ENCODE measurements at regions not wholly inside any gene's neighbourhood (a gene's known extent, or its start where the extent isn't known, plus 50 kb on each side); places are given as distances from the start of the nearest gene placed in this dataset.
"Not testable (repeated sequence)": the region's sequence is repeated elsewhere in the genome, so short reads cannot be mapped to it uniquely, and the experiment has no call there.

GRCh38 chr16:22611128-22611527 is 100.4 kb downstream of the NPIPB5 start:
- DNase-seq (ENCODE audit: low spot score); H3K4me1 ChIP-seq (ENCODE audit: control insufficient read depth in 1 of 2, low read depth in 2 of 2); ATAC-seq (ENCODE audit: insufficient number of reproducible peaks, low FRiP score, low read depth); H3K4me3 ChIP-seq; H3K36me3 ChIP-seq; H3K27ac ChIP-seq; H3K27me3 ChIP-seq (replicated peaks; ENCODE audit: insufficient read depth); H3K9me3 ChIP-seq: not testable (repeated sequence)

- no peak for ATAC-seq (ENCODE audit: insufficient number of reproducible peaks, low FRiP score, low read depth)
- Histone ChIP-seq H3K9me3 (peaks cover 6% of the 10 kb centered on the region), H3K36me3 (no peaks in the 10 kb centered on the region), H3K4me3 (no peak overlapping the region), H3K27me3 (replicated peaks; ENCODE audit: insufficient read depth) (no peaks in the 10 kb centered on the region), H3K4me1 (ENCODE audit: control insufficient read depth in 1 of 2, low read depth in 2 of 2) (no peaks in the 10 kb centered on the region), H3K27ac (no peak overlapping the region)
- DNase-seq (ENCODE audit: low spot score), result no peak
- TF ChIP-seq CTCF (IDR thresholded peaks at IDR 0.05), result no peak
Observed at GRCh38 chr16:22614271-22614947, 103.7 kb downstream of the NPIPB5 start.

- Histone ChIP-seq H3K27ac (no peak overlapping the region), H3K4me3 (no peak overlapping the region), H3K9me3 (peaks cover 4% of the 10 kb centered on the region), H3K36me3 (no peaks in the 10 kb centered on the region), H3K4me1 (ENCODE audit: control insufficient read depth in 1 of 2, low read depth in 2 of 2) (no peaks in the 10 kb centered on the region), H3K27me3 (replicated peaks; ENCODE audit: insufficient read depth) (no peaks in the 10 kb centered on the region)
- no peak for TF ChIP-seq CTCF (IDR thresholded peaks at IDR 0.05)
- no peak for ATAC-seq (ENCODE audit: insufficient number of reproducible peaks, low FRiP score, low read depth)
- DNase-seq (ENCODE audit: low spot score), result no peak
Observed at GRCh38 chr16:22618842-22619241, 108.2 kb downstream of the NPIPB5 start.

GRCh38 chr16:22621586-22622155 is 111.0 kb downstream of the NPIPB5 start:
- Histone ChIP-seq H3K4me1 (ENCODE audit: control insufficient read depth in 1 of 2, low read depth in 2 of 2) (no peaks in the 10 kb centered on the region), H3K27me3 (replicated peaks; ENCODE audit: insufficient read depth) (no peaks in the 10 kb centered on the region), H3K4me3 (no peak overlapping the region), H3K36me3 (no peaks in the 10 kb centered on the region), H3K9me3 (no peaks in the 10 kb centered on the region), H3K27ac (no peak overlapping the region)
- no peak for ATAC-seq (ENCODE audit: insufficient number of reproducible peaks, low FRiP score, low read depth)
- DNase-seq (ENCODE audit: low spot score), result no peak
- TF ChIP-seq CTCF (IDR thresholded peaks at IDR 0.05), result no peak

- Histone ChIP-seq H3K27me3 (replicated peaks; ENCODE audit: insufficient read depth) (no peaks in the 10 kb centered on the region), H3K4me1 (ENCODE audit: control insufficient read depth in 1 of 2, low read depth in 2 of 2) (no peaks in the 10 kb centered on the region), H3K4me3 (no peak overlapping the region), H3K9me3 (no peaks in the 10 kb centered on the region), H3K27ac (no peak overlapping the region), H3K36me3 (no peaks in the 10 kb centered on the region)
- no peak for ATAC-seq (ENCODE audit: insufficient number of reproducible peaks, low FRiP score, low read depth)
- DNase-seq (ENCODE audit: low spot score), result no peak
- TF ChIP-seq CTCF (IDR thresholded peaks at IDR 0.05), result no peak
Observed at GRCh38 chr16:22622703-22623102, 112.0 kb downstream of the NPIPB5 start.

- no peak for TF ChIP-seq CTCF (IDR thresholded peaks at IDR 0.05)
- DNase-seq (ENCODE audit: low spot score), result no peak
- no peak overlapping the region for H3K4me3 ChIP-seq
- no peaks in the 10 kb centered on the region for H3K36me3 ChIP-seq
- ATAC-seq (ENCODE audit: insufficient number of reproducible peaks, low FRiP score, low read depth), result no peak
- H3K27me3 ChIP-seq (replicated peaks; ENCODE audit: insufficient read depth), result no peaks in the 10 kb centered on the region
- no peaks in the 10 kb centered on the region for H3K9me3 ChIP-seq
- no peaks in the 10 kb centered on the region for H3K4me1 ChIP-seq (ENCODE audit: control insufficient read depth in 1 of 2, low read depth in 2 of 2)
- H3K27ac ChIP-seq, result no peak overlapping the region
Observed at GRCh38 chr16:22623351-22623781, 112.7 kb downstream of the NPIPB5 start.

All from thoracic aorta (tissue), 2 donors.